ENCODE measurements at regions not wholly inside any gene's neighbourhood (a gene's known extent, or its start where the extent isn't known, plus 50 kb on each side); places are given as distances from the start of the nearest gene placed in this dataset.

GRCh38 chr16:13838401-13839190, 81.4 kb upstream of the ERCC4 start:
- no TSS peak for BruUV-seq (replicated peaks)
- intact Hi-C loops (cut with micrococcal nuclease) (no loop called here), in situ Hi-C loops (cut with MboI) (no loop called here)
- Histone ChIP-seq H3K9ac (ENCODE audit: insufficient read depth in 1 of 2, low read depth in 2 of 2, low read length in 2 of 2) (no peak overlapping the region), H3K4me1 (replicated peaks in 1 of 2; ENCODE audit: control insufficient read depth in 2 of 2, insufficient read depth in 2 of 2, low read length in 2 of 2) (no peaks in the 10 kb centered on the region), H3K27me3 (ENCODE audit: control insufficient read depth in 2 of 2, insufficient read depth in 2 of 2, low read length in 2 of 2) (peaks cover 16 to 17% of the 10 kb centered on the region in 2 experiments), H3K4me3 (no peak overlapping the region), H3K9me3 (replicated peaks; ENCODE audit: control insufficient read depth, insufficient read depth, low read depth, low read length) (no peaks in the 10 kb centered on the region), H3K9me1 (ENCODE audit: control insufficient read depth, insufficient read depth, low read length) (no peaks in the 10 kb centered on the region), H3K4me2 (ENCODE audit: insufficient read depth, low read length) (no peak overlapping the region), H2AFZ (ENCODE audit: low read depth, low read length) (no peak overlapping the region), H3K79me2 (ENCODE audit: control insufficient read depth, insufficient read depth, low read length) (no peaks in the 10 kb centered on the region), H4K20me1 (replicated peaks; ENCODE audit: control insufficient read depth, insufficient read depth, low read length) (no peaks in the 10 kb centered on the region; the same call in 1 of the 2 replicates), H3K27ac (ENCODE audit: extremely low read depth, low read depth, low read length) (no peak overlapping the region), H3K36me3 (ENCODE audit: control insufficient read depth, insufficient read depth, low read length) (no peaks in the 10 kb centered on the region)
- ChIA-PET POLR2A (interaction anchor here (0.6 kb wide), 2 partner anchors 141 to 417 kb away, joined by 3 read pairs; no protein-coding TSS in a partner anchor), CTCF (ENCODE audit: low intra/inter-chr PET ratio) (interaction anchor here (0.6 kb wide), 1 partner anchor 31 kb away, joined by 3 read pairs; no protein-coding TSS in a partner anchor)
- FAIRE-seq = no peak
- 2% methylated on average over 16 of the region's 16 CpGs for WGBS (ENCODE audit: insufficient coverage, low coverage, missing lambda C conversion rate)
- no peak for ATAC-seq
- no peak for DNase-seq (ENCODE audit: extremely low read depth in 1 of 4, low spot score in 3 of 4)
- TF ChIP-seq CHD7 (IDR thresholded peaks at IDR 0.05; ENCODE audit: low read depth, low read length) (no peak), ATF4 (CRISPR knock-in tag; IDR thresholded peaks at IDR 0.05) (no peak), POLR2B (IDR thresholded peaks at IDR 0.05; ENCODE audit: low read depth, partially characterized antibody) (no peak), ATF1 (CRISPR knock-in tag; IDR thresholded peaks at IDR 0.05) (no peak), ATF1 (tag; IDR thresholded peaks at IDR 0.05) (no peak), MTA2 (IDR thresholded peaks at IDR 0.05; ENCODE audit: low read depth) (no peak), PCBP2 (IDR thresholded peaks at IDR 0.05; ENCODE audit: low read depth, low read length, poor library complexity, severe bottlenecking) (no peak), CHD2 (IDR thresholded peaks at IDR 0.05; ENCODE audit: low read depth, low read length) (no peak)
